Endodermal cell (in vitro differentiated cells): ENCODE measurements at regions not wholly inside any gene's neighbourhood (a gene's known extent, or its start where the extent isn't known, plus 50 kb on each side); places are given as distances from the start of the nearest gene placed in this dataset.

Source experiments
- DNase-seq: peaks from one replicate; pipeline ENCODE4 v3.0.0-alpha.2; 2017
- H3K27ac ChIP-seq: 2 replicates; pipeline ENCODE4 v1.5.1; 2013; ENCODE audit warnings: mild to moderate bottlenecking, low read depth, low read length, moderate library complexity
- H3K27me3 ChIP-seq: 2 replicates; pipeline ENCODE4 v1.6.1; 2013; ENCODE audit warnings: mild to moderate bottlenecking, low read length, moderate library complexity; ENCODE audit not compliant: insufficient read depth, control insufficient read depth, poor library complexity, severe bottlenecking
- H3K36me3 ChIP-seq: 2 replicates; pipeline ENCODE4 v1.7.0; 2013; ENCODE audit warnings: mild to moderate bottlenecking, low read length, moderate library complexity; ENCODE audit not compliant: control insufficient read depth, insufficient read depth
- H3K4me1 ChIP-seq: one replicate; pipeline ENCODE4 v1.7.0; 2013; ENCODE audit warnings: low read length; ENCODE audit not compliant: control insufficient read depth, insufficient read depth
- H3K4me3 ChIP-seq: 2 replicates; pipeline ENCODE4 v1.5.1; 2013; ENCODE audit warnings: mild to moderate bottlenecking, low read length, moderate library complexity
- H3K9ac ChIP-seq: 2 replicates; pipeline ENCODE4 v1.6.1; 2013; ENCODE audit warnings: mild to moderate bottlenecking, low read length, moderate library complexity; ENCODE audit not compliant: poor library complexity, severe bottlenecking; ENCODE audit errors: extremely low read depth
- H3K9me3 ChIP-seq: 2 replicates; pipeline ENCODE4 v1.6.1; 2013; ENCODE audit warnings: mild to moderate bottlenecking, low read length, moderate library complexity; ENCODE audit not compliant: control insufficient read depth
- H3K27ac Mint-ChIP-seq: 2 replicates; pipeline ENCODE4 v1.8.0; 2020; ENCODE audit warnings: mixed read lengths
- H3K27me3 Mint-ChIP-seq: 2 replicates; pipeline ENCODE4 v1.8.0; 2021; ENCODE audit warnings: mild to moderate bottlenecking, mixed read lengths; ENCODE audit not compliant: insufficient read depth
- H3K36me3 Mint-ChIP-seq: 2 replicates; pipeline ENCODE4 v1.8.0; 2020; ENCODE audit warnings: low read depth, mixed read lengths
- H3K4me1 Mint-ChIP-seq: 2 replicates; pipeline ENCODE4 v1.8.0; 2020; ENCODE audit warnings: mixed read lengths
- H3K4me3 Mint-ChIP-seq: 2 replicates; pipeline ENCODE4 v1.8.0; 2020; ENCODE audit warnings: mild to moderate bottlenecking, moderate library complexity, mixed read lengths
- H3K9me3 Mint-ChIP-seq: 2 replicates; pipeline ENCODE4 v1.8.0; 2020; ENCODE audit warnings: mild to moderate bottlenecking, mixed read lengths
- WGBS, 2 experiments: methylation state at CpG; one replicate each; pipeline versions ENCODE4 v1.1.5 to v1.1.7; 2013; ENCODE audit warnings: missing lambda C conversion rate in 2 of 2, mixed read lengths in 1 of 2; ENCODE audit not compliant: insufficient coverage in 1 of 2, insufficient read length in 1 of 2; 5-methylcytosine and 5-hydroxymethylcytosine counted together
- TF ChIP-seq, protein P1 (sequence below): fragments of 200-600 bp; sonication (generic); conservative IDR thresholded peaks from 2 replicates; pipeline ENCODE4 v1.5.0; 2021; ENCODE audit warnings: antibody characterized with exemption, mild to moderate bottlenecking

DNA sequence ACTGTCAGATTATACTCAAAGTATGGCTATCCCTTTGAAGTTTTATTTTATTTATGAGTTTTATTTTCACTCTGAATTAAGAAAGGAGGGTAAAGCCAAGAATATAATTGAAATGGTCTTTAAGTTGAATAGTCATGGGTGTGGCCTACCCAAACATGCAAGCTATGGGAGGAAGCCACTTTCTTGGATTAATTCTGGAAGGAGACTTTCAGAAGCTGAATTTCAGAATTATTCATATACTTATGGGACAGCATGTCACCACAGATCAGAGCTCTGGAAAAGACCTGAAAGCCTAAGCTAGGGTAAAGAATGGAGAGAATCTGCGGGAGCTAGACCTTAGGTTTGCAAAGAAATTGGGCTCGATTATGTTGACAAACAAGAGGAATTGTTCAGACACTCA lies 242.4 kb upstream of the FKBP1C start:
- H3K4me3 ChIP-seq: no peak overlapping the region
- Mint-ChIP-seq H3K27ac (no peak overlapping the region), H3K4me3 (no peak overlapping the region), H3K27me3 (no peaks in the 10 kb centered on the region), H3K9me3 (peaks cover 9% of the 10 kb centered on the region), H3K4me1 (no peaks in the 10 kb centered on the region), H3K36me3 (no peaks in the 10 kb centered on the region)
- no peak for DNase-seq
- no peaks in the 10 kb centered on the region for H3K27me3 ChIP-seq
- no peak overlapping the region for H3K27ac ChIP-seq
- no peaks in the 10 kb centered on the region for H3K9me3 ChIP-seq
- TF ChIP-seq, protein P1, sequence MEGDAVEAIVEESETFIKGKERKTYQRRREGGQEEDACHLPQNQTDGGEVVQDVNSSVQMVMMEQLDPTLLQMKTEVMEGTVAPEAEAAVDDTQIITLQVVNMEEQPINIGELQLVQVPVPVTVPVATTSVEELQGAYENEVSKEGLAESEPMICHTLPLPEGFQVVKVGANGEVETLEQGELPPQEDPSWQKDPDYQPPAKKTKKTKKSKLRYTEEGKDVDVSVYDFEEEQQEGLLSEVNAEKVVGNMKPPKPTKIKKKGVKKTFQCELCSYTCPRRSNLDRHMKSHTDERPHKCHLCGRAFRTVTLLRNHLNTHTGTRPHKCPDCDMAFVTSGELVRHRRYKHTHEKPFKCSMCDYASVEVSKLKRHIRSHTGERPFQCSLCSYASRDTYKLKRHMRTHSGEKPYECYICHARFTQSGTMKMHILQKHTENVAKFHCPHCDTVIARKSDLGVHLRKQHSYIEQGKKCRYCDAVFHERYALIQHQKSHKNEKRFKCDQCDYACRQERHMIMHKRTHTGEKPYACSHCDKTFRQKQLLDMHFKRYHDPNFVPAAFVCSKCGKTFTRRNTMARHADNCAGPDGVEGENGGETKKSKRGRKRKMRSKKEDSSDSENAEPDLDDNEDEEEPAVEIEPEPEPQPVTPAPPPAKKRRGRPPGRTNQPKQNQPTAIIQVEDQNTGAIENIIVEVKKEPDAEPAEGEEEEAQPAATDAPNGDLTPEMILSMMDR: no peak
- no peaks in the 10 kb centered on the region for H3K36me3 ChIP-seq
- no peak overlapping the region for H3K9ac ChIP-seq
- no peaks in the 10 kb centered on the region for H3K4me1 ChIP-seq
- 89 to 94% methylated on average over 2 of the region's 2 CpGs for WGBS, 2 experiments

DNA sequence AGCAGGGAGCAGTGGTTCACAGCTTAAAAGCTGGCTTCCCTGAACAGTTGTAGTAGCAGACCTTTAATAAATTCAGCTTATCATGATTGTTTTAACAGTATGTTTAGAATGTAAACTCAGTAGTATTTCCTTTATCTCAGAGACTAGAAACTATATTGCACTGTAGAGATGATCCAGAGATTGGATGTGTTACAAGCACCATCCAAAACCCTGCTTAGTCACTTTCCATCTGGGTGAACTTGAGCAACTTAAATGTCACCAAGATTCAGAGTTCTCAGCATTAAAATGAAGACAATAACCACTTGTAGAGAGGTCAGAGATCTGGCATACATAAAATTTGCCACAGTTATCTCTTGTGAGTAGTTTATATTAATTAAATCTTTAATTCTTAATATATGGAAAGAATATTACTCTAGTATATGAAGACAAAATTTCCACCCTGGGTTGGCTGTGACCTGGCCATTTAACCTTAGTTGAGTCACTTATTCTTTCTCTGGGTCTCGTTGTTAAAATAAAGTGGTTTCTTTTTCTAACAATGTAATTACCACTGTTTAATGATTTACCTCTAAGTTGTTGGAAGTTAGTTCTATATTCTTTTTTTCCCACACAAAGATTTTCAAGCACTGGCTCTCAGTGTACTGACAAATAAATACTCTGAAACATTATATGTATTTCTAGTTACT lies 239.2 kb upstream of the FKBP1C start:
- no CpG with 5 or more reads among the region's 1 CpG for WGBS, 2 experiments
- Mint-ChIP-seq H3K4me3 (no peak overlapping the region), H3K27ac (no peak overlapping the region)

DNA sequence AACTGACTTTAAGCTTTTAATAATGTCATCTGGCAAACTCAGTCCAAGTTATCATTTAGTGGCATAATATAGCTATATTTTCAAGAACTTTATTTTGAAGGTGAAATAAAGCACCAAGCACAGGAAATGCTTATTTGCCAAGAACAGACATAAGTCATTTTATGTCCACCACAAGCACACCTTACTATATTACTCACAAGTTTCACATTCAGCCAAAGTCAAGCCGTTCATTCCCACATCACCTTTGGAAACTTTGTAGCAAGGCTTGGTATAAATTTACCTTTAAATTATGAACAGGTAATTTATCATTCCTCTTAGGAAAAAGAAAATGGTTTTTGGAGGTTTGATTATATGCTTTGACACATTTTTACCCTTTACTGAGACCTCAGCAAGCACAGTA lies 236.8 kb upstream of the FKBP1C start:
- no peak overlapping the region for H3K9ac ChIP-seq
- no peak overlapping the region for H3K4me3 Mint-ChIP-seq
- DNase-seq: no peak
- H3K27ac Mint-ChIP-seq: no peak overlapping the region
- no peak overlapping the region for H3K27ac ChIP-seq
- H3K9me3 Mint-ChIP-seq: no peaks in the 10 kb centered on the region
- H3K36me3 ChIP-seq: no peaks in the 10 kb centered on the region
- H3K27me3 Mint-ChIP-seq: no peaks in the 10 kb centered on the region
- H3K4me3 ChIP-seq: no peak overlapping the region
- 83% methylated on average over 1 of the region's 1 CpG; no CpG with 5 or more reads in 1 of the 2 experiments for WGBS, 2 experiments
- H3K36me3 Mint-ChIP-seq: no peaks in the 10 kb centered on the region
- no peaks in the 10 kb centered on the region for H3K27me3 ChIP-seq
- no peaks in the 10 kb centered on the region for H3K4me1 Mint-ChIP-seq
- TF ChIP-seq, protein P1: no peak
- no peaks in the 10 kb centered on the region for H3K4me1 ChIP-seq
- no peaks in the 10 kb centered on the region for H3K9me3 ChIP-seq

More for the DNA sequence above, 239.2 kb upstream of the FKBP1C start:
- H3K9me3 ChIP-seq: no peaks in the 10 kb centered on the region
- no peak for DNase-seq
- H3K9ac ChIP-seq: no peak overlapping the region
- peaks cover 2% of the 10 kb centered on the region for H3K9me3 Mint-ChIP-seq
- no peaks in the 10 kb centered on the region for H3K27me3 ChIP-seq
- no peaks in the 10 kb centered on the region for H3K36me3 Mint-ChIP-seq
- TF ChIP-seq, protein P1: no peak
- no peak overlapping the region for H3K27ac ChIP-seq
- H3K4me3 ChIP-seq: no peak overlapping the region
- H3K36me3 ChIP-seq: no peaks in the 10 kb centered on the region
- H3K4me1 Mint-ChIP-seq: no peaks in the 10 kb centered on the region
- no peaks in the 10 kb centered on the region for H3K27me3 Mint-ChIP-seq
- H3K4me1 ChIP-seq: no peaks in the 10 kb centered on the region
